ENCODE measurements at regions not wholly inside any gene's neighbourhood (a gene's known extent, or its start where the extent isn't known, plus 50 kb on each side); places are given as distances from the start of the nearest gene placed in this dataset.

- H4K91ac ChIP-seq (ENCODE audit: insufficient read depth, low read depth, low read length): no peak overlapping the region
- no peak overlapping the region for H4K5ac ChIP-seq (ENCODE audit: low read depth, low read length)
- CTCF ChIA-PET: no interaction called here
- ATAC-seq (ENCODE audit: low read depth) (no peak), DNase-seq (no peak)
- no peak overlapping the region for H3K56ac ChIP-seq (ENCODE audit: extremely low read depth, insufficient read depth, low read length)
- POLR2A ChIA-PET (ENCODE audit: unreplicated experiment): no interaction called here
- no peaks in the 10 kb centered on the region for H3K4me1 ChIP-seq (ENCODE audit: control insufficient read depth, insufficient read depth, low read length)
- no peak overlapping the region for H3K4me3 ChIP-seq (ENCODE audit: insufficient read depth, low read depth, low read length)
- intact Hi-C loops (cut with micrococcal nuclease): no loop called here
- peaks cover 14% of the 10 kb centered on the region for H3K27me3 ChIP-seq (ENCODE audit: control insufficient read depth, insufficient read depth, low read length)
- no peak overlapping the region for H3K4me2 ChIP-seq (ENCODE audit: low read depth, low read length)
- H3K9me3 ChIP-seq (ENCODE audit: control insufficient read depth, insufficient read depth, low read length): no peaks in the 10 kb centered on the region
- H3K23ac ChIP-seq (ENCODE audit: low read depth, low read length): no peak overlapping the region
- no peak overlapping the region for H3K18ac ChIP-seq (ENCODE audit: low read depth, low read length)
- TF ChIP-seq BHLHE40 (IDR thresholded peaks at IDR 0.05; ENCODE audit: low read depth, low read length): no peak
- TF ChIP-seq MAZ (IDR thresholded peaks at IDR 0.05; ENCODE audit: borderline replicate concordance, low read depth, low read length): no peak
- no peak for TF ChIP-seq CHD1 (IDR thresholded peaks at IDR 0.05; ENCODE audit: low read depth, low read length)
- no peak for TF ChIP-seq CEBPB (IDR thresholded peaks at IDR 0.05; ENCODE audit: low read depth, low read length)
- TF ChIP-seq MAFK (IDR thresholded peaks at IDR 0.05; ENCODE audit: low read depth, low read length): no peak
- TF ChIP-seq USF2 (IDR thresholded peaks at IDR 0.05; ENCODE audit: low read depth, low read length): no peak
- no peak for TF ChIP-seq RCOR1 (IDR thresholded peaks at IDR 0.05; ENCODE audit: insufficient replicate concordance, low read length)
- TF ChIP-seq RFX5 (IDR thresholded peaks at IDR 0.05; ENCODE audit: low read depth, low read length): no peak
- no peak for TF ChIP-seq POLR2A (IDR thresholded peaks at IDR 0.05; ENCODE audit: low read depth, low read length)
- no peak for TF ChIP-seq NFE2L2 (IDR thresholded peaks at IDR 0.05; ENCODE audit: low read depth, low read length)
- no peak for TF ChIP-seq RAD21 (IDR thresholded peaks at IDR 0.05; ENCODE audit: low read length)
- TF ChIP-seq SMC3 (IDR thresholded peaks at IDR 0.05; ENCODE audit: low read depth, low read length): no peak
- TF ChIP-seq MXI1 (IDR thresholded peaks at IDR 0.05; ENCODE audit: borderline replicate concordance, low read depth, low read length): no peak
- TF ChIP-seq FOS (IDR thresholded peaks at IDR 0.05; ENCODE audit: low read depth, low read length): no peak
- no peak for TF ChIP-seq ELK1 (IDR thresholded peaks at IDR 0.05; ENCODE audit: borderline replicate concordance, low read depth, low read length)
- TF ChIP-seq CTCF (conservative IDR thresholded peaks at IDR 0.05; ENCODE audit: low read depth, low read length): no peak
- H3K4ac ChIP-seq (ENCODE audit: low read depth, low read length): no peak overlapping the region
- dilution Hi-C loops (cut with HindIII; ENCODE audit: low sequenced_read_pairs, unreplicated experiment): no loop called here
- H2BK5ac ChIP-seq (ENCODE audit: low read depth, low read length, poor library complexity, severe bottlenecking): no peak overlapping the region
- no peaks in the 10 kb centered on the region for H4K20me1 ChIP-seq (ENCODE audit: insufficient read depth, low read length)
- no peak overlapping the region for H2BK15ac ChIP-seq (ENCODE audit: low read depth, low read length)
- no peak overlapping the region for H2AK5ac ChIP-seq (ENCODE audit: low read depth, low read length)
- H3K9me1 ChIP-seq (ENCODE audit: insufficient read depth, low read length): no peaks in the 10 kb centered on the region
- in situ Hi-C loops (cut with MboI; ENCODE audit: low sequenced_read_pairs): no loop called here
- no peak overlapping the region for H3K9ac ChIP-seq (ENCODE audit: low read depth, low read length)
- no peak overlapping the region for H3K14ac ChIP-seq (replicated peaks; ENCODE audit: low read depth, low read length)
- no peaks in the 10 kb centered on the region for H3K79me1 ChIP-seq (ENCODE audit: low read depth in 1 of 2, low read length in 2 of 2)
- H2BK120ac ChIP-seq (ENCODE audit: low read depth, low read length): no peak overlapping the region
- H2AFZ ChIP-seq (replicated peaks; ENCODE audit: low read length, poor library complexity): no peak overlapping the region
- no peaks in the 10 kb centered on the region for H3K36me3 ChIP-seq (ENCODE audit: control insufficient read depth, insufficient read depth, low read length)
- H2BK20ac ChIP-seq (ENCODE audit: low read depth, low read length): no peak overlapping the region
- no peak overlapping the region for H4K8ac ChIP-seq (ENCODE audit: low read depth in 2 of 2, low read length in 2 of 2)
- BruUV-seq (replicated peaks): no TSS peak
- no peak overlapping the region for H2AK9ac ChIP-seq (replicated peaks; ENCODE audit: low read depth, low read length, poor library complexity)
- no peak overlapping the region for H3K27ac ChIP-seq (ENCODE audit: insufficient read depth, low read length)
Measured at GRCh38 chr11:120055646-120056045, 82.3 kb downstream of the TRIM29 start.

Data from IMR-90 (cell line).